SK-N-SH (cell line): ENCODE measurements at regions not wholly inside any gene's neighbourhood (a gene's known extent, or its start where the extent isn't known, plus 50 kb on each side); places are given as distances from the start of the nearest gene placed in this dataset.

ENCODE experiments used
- CTCF ChIA-PET: fragments of 300-600, 350-600 bp; formaldehyde crosslinking; extraction: SDS; loops from one replicate; lab custom pipeline; 2021; lab: Yijun Ruan, JAX
- POLR2A ChIA-PET: fragments of 350-600 bp; sonication (Branson Sonifier 250); formaldehyde crosslinking; extraction: SDS; loops from one replicate; lab custom pipeline; 2020; ENCODE audit warnings: antibody characterized with exemption, inconsistent platforms; lab: Yijun Ruan, JAX
- DNase-seq: peaks from one replicate; pipeline ENCODE4 v3.0.0; 2012
- H2AFZ ChIP-seq: fragments of 200-600 bp; sonication (generic); 2 replicates; pipeline ENCODE4 v1.8.1; 2016; ENCODE audit warnings: antibody characterized with exemption, mild to moderate bottlenecking, low read depth
- H3F3A ChIP-seq: fragments of 200-600 bp; sonication (generic); replicated peaks from 2 replicates; pipeline ENCODE3; 2016; ENCODE audit warnings: antibody characterized with exemption, mild to moderate bottlenecking; ENCODE audit not compliant: insufficient read depth
- H3K27ac ChIP-seq, 2 experiments: fragments of 200-500 bp in 1 of 2; fragments of 200-600 bp in 1 of 2; sonication (Bioruptor generic) in 1 of 2; sonication (generic), shearing (Covaris generic) in 1 of 2; 2 replicates each; pipeline versions ENCODE4 v1.5.1 to v1.6.1; 2014 to 2016; ENCODE audit warnings: low read depth in 2 of 2, inconsistent platforms in 1 of 2, low read length in 1 of 2, mild to moderate bottlenecking in 1 of 2, mixed read lengths in 1 of 2
- H3K27me3 ChIP-seq: fragments of 200-600 bp; sonication (generic), shearing (Covaris generic); 2 replicates; pipeline ENCODE4 v1.6.1; 2016; ENCODE audit warnings: mixed run types; ENCODE audit not compliant: insufficient read depth
- H3K36me3 ChIP-seq, 2 experiments: fragments of 200-500 bp in 1 of 2; fragments of 200-600 bp in 1 of 2; sonication (Bioruptor generic) in 1 of 2; sonication (generic) in 1 of 2; replicated peaks in 1 of 2; 2 replicates each; pipeline versions ENCODE3 to v1.5.1; 2014 to 2016; ENCODE audit warnings: low read length in 1 of 2, mild to moderate bottlenecking in 1 of 2; ENCODE audit not compliant: insufficient read depth in 2 of 2, control insufficient read depth in 1 of 2
- H3K4me1 ChIP-seq, 2 experiments: fragments of 200-500 bp in 1 of 2; fragments of 200-600 bp in 1 of 2; sonication (Bioruptor generic) in 1 of 2; sonication (generic), shearing (Covaris generic) in 1 of 2; 2 replicates each; pipeline versions ENCODE4 v1.5.1 to v1.6.1; 2014 to 2016; ENCODE audit warnings: low read depth in 1 of 2, low read length in 1 of 2, mixed run types in 1 of 2; ENCODE audit not compliant: insufficient read depth in 2 of 2, control insufficient read depth in 1 of 2
- H3K4me2 ChIP-seq: fragments of 200-600 bp; sonication (generic), shearing (Covaris generic); 2 replicates; pipeline ENCODE4 v1.6.1; 2017; ENCODE audit warnings: mixed run types
- H3K4me3 ChIP-seq, 2 experiments: fragments of 200-500 bp in 1 of 2; fragments of 200-600 bp in 1 of 2; sonication (Bioruptor generic) in 1 of 2; sonication (generic), shearing (Covaris generic) in 1 of 2; 2 replicates each; pipeline versions ENCODE4 v1.5.1 to v1.8.1; 2014 to 2016; ENCODE audit warnings: low read depth in 2 of 2, inconsistent platforms in 1 of 2, low read length in 1 of 2, mild to moderate bottlenecking in 1 of 2, mixed read lengths in 1 of 2, moderate library complexity in 1 of 2
- H3K79me2 ChIP-seq: fragments of 200-600 bp; sonication (generic); 2 replicates; pipeline ENCODE4 v1.8.1; 2017; ENCODE audit warnings: mild to moderate bottlenecking; ENCODE audit not compliant: insufficient read depth
- H3K9ac ChIP-seq: fragments of 200-600 bp; sonication (generic); 2 replicates; pipeline ENCODE4 v1.6.1; 2017; ENCODE audit warnings: mixed run types
- H3K9me2 ChIP-seq: fragments of 200-600 bp; sonication (generic); 2 replicates; pipeline ENCODE4 v1.6.1; 2017; ENCODE audit warnings: mixed run types
- H3K9me3 ChIP-seq: fragments of 200-600 bp; sonication (generic); 2 replicates; pipeline ENCODE4 v1.6.1; 2017; ENCODE audit warnings: mixed run types, mild to moderate bottlenecking, moderate library complexity
- H4K20me1 ChIP-seq: fragments of 200-600 bp; sonication (generic); 2 replicates; pipeline ENCODE4 v1.6.1; 2017; ENCODE audit warnings: mild to moderate bottlenecking, mixed run types; ENCODE audit not compliant: insufficient read depth
- EZH2phosphoT487 ChIP-seq: fragments of 200-600 bp; sonication (generic); IDR thresholded peaks from 2 replicates; pipeline ENCODE4 v1.6.1; 2017; ENCODE audit warnings: low read depth, mixed run types, mild to moderate bottlenecking, antibody characterized with exemption, moderate library complexity, borderline replicate concordance
- FOXJ3 ChIP-seq: sonication (generic); formaldehyde crosslinking; IDR thresholded peaks from 2 replicates; pipeline ENCODE4 v1.5.1; 2020; ENCODE audit warnings: mild to moderate bottlenecking, missing genetic modification reagents
- FOXM1 ChIP-seq: IDR thresholded peaks from 2 replicates; pipeline ENCODE4 v1.4.0; 2012; ENCODE audit warnings: low read depth, mild to moderate bottlenecking
- GATA2 ChIP-seq: sonication (generic); formaldehyde crosslinking; IDR thresholded peaks from 2 replicates; pipeline ENCODE4 v1.5.0; 2020; ENCODE audit warnings: mild to moderate bottlenecking, missing genetic modification reagents
- MXI1 ChIP-seq: IDR thresholded peaks from 2 replicates; pipeline ENCODE4 v1.6.1; 2012; ENCODE audit warnings: mild to moderate bottlenecking, low read depth, low read length, improper control_type of control experiment
- RAD21 ChIP-seq: IDR thresholded peaks from 2 replicates; pipeline ENCODE4 v1.6.1; 2012; ENCODE audit warnings: mild to moderate bottlenecking, low read length
- SMC3 ChIP-seq: IDR thresholded peaks from 2 replicates; pipeline ENCODE4 v1.6.1; 2012; ENCODE audit warnings: low read depth, low read length, improper control_type of control experiment
- TAF1 ChIP-seq: IDR thresholded peaks from 2 replicates; pipeline ENCODE4 v1.6.1; 2012; ENCODE audit warnings: low read depth, mild to moderate bottlenecking, low read length, moderate library complexity, borderline replicate concordance
- TCF12 ChIP-seq: IDR thresholded peaks from 2 replicates; pipeline ENCODE4 v1.4.0; 2012
- WGBS: methylation state at CpG from one replicate; pipeline ENCODE4 v1.1.6; 2017; ENCODE audit warnings: low lambda C conversion rate; 5-methylcytosine and 5-hydroxymethylcytosine counted together
- TF ChIP-seq, protein P1 (sequence below): fragments of 150-350 bp; IDR thresholded peaks from 2 replicates; pipeline ENCODE4 v1.6.1; 2016; ENCODE audit warnings: mild to moderate bottlenecking, low read depth, low read length
- TF ChIP-seq, protein P2 (sequence below): fragments of 200-600 bp; sonication (generic); IDR thresholded peaks from 2 replicates; pipeline ENCODE4 v1.6.1; 2017; ENCODE audit warnings: antibody characterized with exemption, mild to moderate bottlenecking, moderate library complexity
- TF ChIP-seq, protein P3 (sequence below): IDR thresholded peaks from 2 replicates; pipeline ENCODE4; 2012
- TF ChIP-seq, protein P4 (sequence below): IDR thresholded peaks from 2 replicates; pipeline ENCODE4 v1.4.0; 2012; ENCODE audit warnings: low read depth

DNA sequence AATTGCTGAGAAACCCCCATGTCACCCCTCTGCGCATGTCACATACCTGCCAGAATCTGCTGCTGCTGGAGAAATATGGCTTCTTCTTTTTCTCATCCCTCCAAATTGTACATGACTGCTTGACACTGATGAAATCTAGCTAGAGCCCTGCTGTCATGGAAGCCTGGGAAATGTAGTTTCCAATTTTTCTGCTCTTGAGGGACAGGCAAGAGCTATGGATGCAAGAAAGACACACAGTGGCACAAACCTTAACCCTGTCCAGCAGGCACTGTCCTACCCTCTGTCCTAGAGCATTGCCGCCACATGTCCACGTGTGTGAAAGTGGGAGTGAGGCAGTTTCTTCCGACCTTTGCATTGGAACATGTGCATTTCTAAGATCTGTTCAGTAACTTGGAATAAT is 255.5 kb upstream of the SEMA6A start:
- Histone ChIP-seq H4K20me1 (no peaks in the 10 kb centered on the region), H3K27ac (no peak overlapping the region), H3K9me2 (no peaks in the 10 kb centered on the region), H3K36me3 (no peaks in the 10 kb centered on the region), H3K4me2 (no peak overlapping the region), H3K9me3 (no peaks in the 10 kb centered on the region), H3K4me1 (no peaks in the 10 kb centered on the region), H3K4me3 (no peak overlapping the region), H3K9ac (no peak overlapping the region), H2AFZ (no peak overlapping the region), H3F3A (no peaks in the 10 kb centered on the region), H3K27me3 (no peaks in the 10 kb centered on the region)
- CTCF ChIA-PET, result no interaction called here
- 51% methylated on average over 4 of the region's 4 CpGs for WGBS
- POLR2A ChIA-PET, result no interaction called here
- no peak for DNase-seq
- TF ChIP-seq TCF12 (no peak), MXI1 (no peak)
- TF ChIP-seq, all 33 proteins: peak for 0
- H3K79me2 ChIP-seq, result no peaks in the 10 kb centered on the region

DNA sequence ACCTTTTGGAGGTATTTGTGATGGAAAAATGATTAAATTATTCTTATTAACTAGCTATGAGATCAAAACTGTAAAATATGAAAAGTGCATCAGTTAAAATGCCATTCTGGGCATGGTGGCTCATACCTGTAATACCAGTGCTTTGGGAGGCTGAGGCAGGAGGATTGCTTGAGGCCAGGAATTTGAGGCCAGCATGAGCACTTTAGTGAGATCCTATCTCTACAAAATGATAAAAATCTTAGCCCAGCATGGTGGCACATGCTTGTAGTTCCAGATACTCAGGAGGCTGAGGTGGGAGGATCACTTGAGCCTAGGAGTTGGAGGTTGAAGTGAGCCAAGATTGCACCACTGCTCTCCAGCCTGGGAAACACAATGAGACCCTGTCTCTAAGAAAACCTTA is 252.5 kb upstream of the SEMA6A start:
- Histone ChIP-seq H3K4me3 (no peak overlapping the region), H3K79me2 (no peaks in the 10 kb centered on the region), H3K27me3 (no peaks in the 10 kb centered on the region), H4K20me1 (no peaks in the 10 kb centered on the region), H3K9me3 (no peaks in the 10 kb centered on the region), H3K27ac (no peak overlapping the region), H3K9ac (no peak overlapping the region), H3K9me2 (no peaks in the 10 kb centered on the region), H3F3A (no peaks in the 10 kb centered on the region), H3K4me2 (no peak overlapping the region), H2AFZ (no peak overlapping the region), H3K36me3 (no peaks in the 10 kb centered on the region), H3K4me1 (no peaks in the 10 kb centered on the region)
- no peak for DNase-seq
- ChIA-PET POLR2A (no interaction called here), CTCF (no interaction called here)
- TF ChIP-seq RAD21, result no peak
- TF ChIP-seq, protein P1, sequence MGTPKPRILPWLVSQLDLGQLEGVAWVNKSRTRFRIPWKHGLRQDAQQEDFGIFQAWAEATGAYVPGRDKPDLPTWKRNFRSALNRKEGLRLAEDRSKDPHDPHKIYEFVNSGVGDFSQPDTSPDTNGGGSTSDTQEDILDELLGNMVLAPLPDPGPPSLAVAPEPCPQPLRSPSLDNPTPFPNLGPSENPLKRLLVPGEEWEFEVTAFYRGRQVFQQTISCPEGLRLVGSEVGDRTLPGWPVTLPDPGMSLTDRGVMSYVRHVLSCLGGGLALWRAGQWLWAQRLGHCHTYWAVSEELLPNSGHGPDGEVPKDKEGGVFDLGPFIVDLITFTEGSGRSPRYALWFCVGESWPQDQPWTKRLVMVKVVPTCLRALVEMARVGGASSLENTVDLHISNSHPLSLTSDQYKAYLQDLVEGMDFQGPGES, result no peak
- TF ChIP-seq FOXM1, result no peak
- TF ChIP-seq, protein P2, sequence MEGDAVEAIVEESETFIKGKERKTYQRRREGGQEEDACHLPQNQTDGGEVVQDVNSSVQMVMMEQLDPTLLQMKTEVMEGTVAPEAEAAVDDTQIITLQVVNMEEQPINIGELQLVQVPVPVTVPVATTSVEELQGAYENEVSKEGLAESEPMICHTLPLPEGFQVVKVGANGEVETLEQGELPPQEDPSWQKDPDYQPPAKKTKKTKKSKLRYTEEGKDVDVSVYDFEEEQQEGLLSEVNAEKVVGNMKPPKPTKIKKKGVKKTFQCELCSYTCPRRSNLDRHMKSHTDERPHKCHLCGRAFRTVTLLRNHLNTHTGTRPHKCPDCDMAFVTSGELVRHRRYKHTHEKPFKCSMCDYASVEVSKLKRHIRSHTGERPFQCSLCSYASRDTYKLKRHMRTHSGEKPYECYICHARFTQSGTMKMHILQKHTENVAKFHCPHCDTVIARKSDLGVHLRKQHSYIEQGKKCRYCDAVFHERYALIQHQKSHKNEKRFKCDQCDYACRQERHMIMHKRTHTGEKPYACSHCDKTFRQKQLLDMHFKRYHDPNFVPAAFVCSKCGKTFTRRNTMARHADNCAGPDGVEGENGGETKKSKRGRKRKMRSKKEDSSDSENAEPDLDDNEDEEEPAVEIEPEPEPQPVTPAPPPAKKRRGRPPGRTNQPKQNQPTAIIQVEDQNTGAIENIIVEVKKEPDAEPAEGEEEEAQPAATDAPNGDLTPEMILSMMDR, result no peak
- no peak for TF ChIP-seq TAF1
- no peak for TF ChIP-seq GATA2 (CRISPR knock-in tag)
- no peak for TF ChIP-seq SMC3
- no peak for TF ChIP-seq EZH2phosphoT487

DNA sequence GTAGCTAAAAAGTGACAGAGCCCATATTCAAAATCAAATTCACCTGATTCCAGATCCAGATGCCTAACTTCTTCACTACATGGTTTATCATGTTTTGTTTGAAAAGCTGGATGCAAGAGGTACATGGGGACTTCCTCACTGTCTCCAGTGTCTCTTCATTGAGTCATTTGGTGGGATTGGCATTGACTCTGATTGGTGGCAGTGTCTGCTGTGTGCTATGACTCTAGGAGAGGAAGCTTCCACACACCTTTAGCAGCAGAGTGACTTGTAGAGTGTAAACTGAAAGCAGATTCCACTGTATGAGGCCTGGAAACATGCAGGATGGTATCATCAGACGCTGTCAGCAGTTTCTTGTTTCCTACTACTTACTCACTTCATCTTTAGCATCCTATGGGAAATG is 250.9 kb upstream of the SEMA6A start:
- no peak for DNase-seq
- Histone ChIP-seq H3K27ac (no peak overlapping the region), H3K36me3 (no peaks in the 10 kb centered on the region), H3K79me2 (no peaks in the 10 kb centered on the region), H3F3A (no peaks in the 10 kb centered on the region), H4K20me1 (no peaks in the 10 kb centered on the region), H3K4me3 (no peak overlapping the region), H3K4me2 (no peak overlapping the region), H2AFZ (no peak overlapping the region), H3K4me1 (no peaks in the 10 kb centered on the region), H3K9me3 (no peaks in the 10 kb centered on the region), H3K27me3 (no peaks in the 10 kb centered on the region), H3K9ac (no peak overlapping the region), H3K9me2 (no peaks in the 10 kb centered on the region)
- ChIA-PET POLR2A (no interaction called here), CTCF (interaction anchor here (1.2 kb wide), 1 partner anchor 8 kb away, joined by 3 read pairs; no protein-coding TSS in a partner anchor)
- 13% methylated on average over 1 of the region's 1 CpG for WGBS
- TF ChIP-seq, protein P3, sequence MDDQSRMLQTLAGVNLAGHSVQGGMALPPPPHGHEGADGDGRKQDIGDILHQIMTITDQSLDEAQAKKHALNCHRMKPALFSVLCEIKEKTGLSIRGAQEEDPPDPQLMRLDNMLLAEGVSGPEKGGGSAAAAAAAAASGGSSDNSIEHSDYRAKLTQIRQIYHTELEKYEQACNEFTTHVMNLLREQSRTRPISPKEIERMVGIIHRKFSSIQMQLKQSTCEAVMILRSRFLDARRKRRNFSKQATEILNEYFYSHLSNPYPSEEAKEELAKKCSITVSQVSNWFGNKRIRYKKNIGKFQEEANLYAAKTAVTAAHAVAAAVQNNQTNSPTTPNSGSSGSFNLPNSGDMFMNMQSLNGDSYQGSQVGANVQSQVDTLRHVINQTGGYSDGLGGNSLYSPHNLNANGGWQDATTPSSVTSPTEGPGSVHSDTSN, result no peak
- TF ChIP-seq, protein P4, sequence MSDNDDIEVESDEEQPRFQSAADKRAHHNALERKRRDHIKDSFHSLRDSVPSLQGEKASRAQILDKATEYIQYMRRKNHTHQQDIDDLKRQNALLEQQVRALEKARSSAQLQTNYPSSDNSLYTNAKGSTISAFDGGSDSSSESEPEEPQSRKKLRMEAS, result no peak
- TF ChIP-seq SMC3 (no peak), EZH2phosphoT487 (no peak), FOXJ3 (no peak)
- TF ChIP-seq, protein P2, result no peak
